SK-N-SH (cell line): ENCODE measurements at regions not wholly inside any gene's neighbourhood (a gene's known extent, or its start where the extent isn't known, plus 50 kb on each side); places are given as distances from the start of the nearest gene placed in this dataset.

Experiments
- CTCF ChIA-PET: fragments of 300-600, 350-600 bp; formaldehyde crosslinking; extraction: SDS; loops from one replicate; lab custom pipeline; 2021; lab: Yijun Ruan, JAX
- POLR2A ChIA-PET: fragments of 350-600 bp; sonication (Branson Sonifier 250); formaldehyde crosslinking; extraction: SDS; loops from one replicate; lab custom pipeline; 2020; ENCODE audit warnings: antibody characterized with exemption, inconsistent platforms; lab: Yijun Ruan, JAX
- DNase-seq: peaks from one replicate; pipeline ENCODE4 v3.0.0; 2012
- H2AFZ ChIP-seq: fragments of 200-600 bp; sonication (generic); 2 replicates; pipeline ENCODE4 v1.8.1; 2016; ENCODE audit warnings: antibody characterized with exemption, mild to moderate bottlenecking, low read depth
- H3F3A ChIP-seq: fragments of 200-600 bp; sonication (generic); replicated peaks from 2 replicates; pipeline ENCODE3; 2016; ENCODE audit warnings: antibody characterized with exemption, mild to moderate bottlenecking; ENCODE audit not compliant: insufficient read depth
- H3K27ac ChIP-seq, 2 experiments: fragments of 200-500 bp in 1 of 2; fragments of 200-600 bp in 1 of 2; sonication (Bioruptor generic) in 1 of 2; sonication (generic), shearing (Covaris generic) in 1 of 2; 2 replicates each; pipeline versions ENCODE4 v1.5.1 to v1.6.1; 2014 to 2016; ENCODE audit warnings: low read depth in 2 of 2, inconsistent platforms in 1 of 2, low read length in 1 of 2, mild to moderate bottlenecking in 1 of 2, mixed read lengths in 1 of 2
- H3K27me3 ChIP-seq: fragments of 200-600 bp; sonication (generic), shearing (Covaris generic); 2 replicates; pipeline ENCODE4 v1.6.1; 2016; ENCODE audit warnings: mixed run types; ENCODE audit not compliant: insufficient read depth
- H3K36me3 ChIP-seq, 2 experiments: fragments of 200-500 bp in 1 of 2; fragments of 200-600 bp in 1 of 2; sonication (Bioruptor generic) in 1 of 2; sonication (generic) in 1 of 2; replicated peaks in 1 of 2; 2 replicates each; pipeline versions ENCODE3 to v1.5.1; 2014 to 2016; ENCODE audit warnings: low read length in 1 of 2, mild to moderate bottlenecking in 1 of 2; ENCODE audit not compliant: insufficient read depth in 2 of 2, control insufficient read depth in 1 of 2
- H3K4me1 ChIP-seq, 2 experiments: fragments of 200-500 bp in 1 of 2; fragments of 200-600 bp in 1 of 2; sonication (Bioruptor generic) in 1 of 2; sonication (generic), shearing (Covaris generic) in 1 of 2; 2 replicates each; pipeline versions ENCODE4 v1.5.1 to v1.6.1; 2014 to 2016; ENCODE audit warnings: low read depth in 1 of 2, low read length in 1 of 2, mixed run types in 1 of 2; ENCODE audit not compliant: insufficient read depth in 2 of 2, control insufficient read depth in 1 of 2
- H3K4me2 ChIP-seq: fragments of 200-600 bp; sonication (generic), shearing (Covaris generic); 2 replicates; pipeline ENCODE4 v1.6.1; 2017; ENCODE audit warnings: mixed run types
- H3K4me3 ChIP-seq, 2 experiments: fragments of 200-500 bp in 1 of 2; fragments of 200-600 bp in 1 of 2; sonication (Bioruptor generic) in 1 of 2; sonication (generic), shearing (Covaris generic) in 1 of 2; 2 replicates each; pipeline versions ENCODE4 v1.5.1 to v1.8.1; 2014 to 2016; ENCODE audit warnings: low read depth in 2 of 2, inconsistent platforms in 1 of 2, low read length in 1 of 2, mild to moderate bottlenecking in 1 of 2, mixed read lengths in 1 of 2, moderate library complexity in 1 of 2
- H3K79me2 ChIP-seq: fragments of 200-600 bp; sonication (generic); 2 replicates; pipeline ENCODE4 v1.8.1; 2017; ENCODE audit warnings: mild to moderate bottlenecking; ENCODE audit not compliant: insufficient read depth
- H3K9ac ChIP-seq: fragments of 200-600 bp; sonication (generic); 2 replicates; pipeline ENCODE4 v1.6.1; 2017; ENCODE audit warnings: mixed run types
- H3K9me2 ChIP-seq: fragments of 200-600 bp; sonication (generic); 2 replicates; pipeline ENCODE4 v1.6.1; 2017; ENCODE audit warnings: mixed run types
- H3K9me3 ChIP-seq: fragments of 200-600 bp; sonication (generic); 2 replicates; pipeline ENCODE4 v1.6.1; 2017; ENCODE audit warnings: mixed run types, mild to moderate bottlenecking, moderate library complexity
- H4K20me1 ChIP-seq: fragments of 200-600 bp; sonication (generic); 2 replicates; pipeline ENCODE4 v1.6.1; 2017; ENCODE audit warnings: mild to moderate bottlenecking, mixed run types; ENCODE audit not compliant: insufficient read depth
- ELF1 ChIP-seq: IDR thresholded peaks from 2 replicates; pipeline ENCODE4 v1.4.0; 2012
- EZH2phosphoT487 ChIP-seq: fragments of 200-600 bp; sonication (generic); IDR thresholded peaks from 2 replicates; pipeline ENCODE4 v1.6.1; 2017; ENCODE audit warnings: low read depth, mixed run types, mild to moderate bottlenecking, antibody characterized with exemption, moderate library complexity, borderline replicate concordance
- FOXJ3 ChIP-seq: sonication (generic); formaldehyde crosslinking; IDR thresholded peaks from 2 replicates; pipeline ENCODE4 v1.5.1; 2020; ENCODE audit warnings: mild to moderate bottlenecking, missing genetic modification reagents
- FOXM1 ChIP-seq: IDR thresholded peaks from 2 replicates; pipeline ENCODE4 v1.4.0; 2012; ENCODE audit warnings: low read depth, mild to moderate bottlenecking
- GABPA ChIP-seq: IDR thresholded peaks from 2 replicates; pipeline ENCODE4 v1.4.0; 2012; ENCODE audit warnings: low read depth, mild to moderate bottlenecking
- GATA2 ChIP-seq: sonication (generic); formaldehyde crosslinking; IDR thresholded peaks from 2 replicates; pipeline ENCODE4 v1.5.0; 2020; ENCODE audit warnings: mild to moderate bottlenecking, missing genetic modification reagents
- IRF3 ChIP-seq: fragments of 150-350 bp; IDR thresholded peaks from 2 replicates; pipeline ENCODE4 v1.6.1; 2016; ENCODE audit warnings: mild to moderate bottlenecking, low read depth, low read length
- MEF2A ChIP-seq: IDR thresholded peaks from 2 replicates; pipeline ENCODE4 v1.4.0; 2012; ENCODE audit warnings: low read depth, borderline replicate concordance
- MXI1 ChIP-seq: IDR thresholded peaks from 2 replicates; pipeline ENCODE4 v1.6.1; 2012; ENCODE audit warnings: mild to moderate bottlenecking, low read depth, low read length, improper control_type of control experiment
- NFIC ChIP-seq: IDR thresholded peaks from 2 replicates; pipeline ENCODE4 v1.4.0; 2012; ENCODE audit warnings: borderline replicate concordance
- NRF1 ChIP-seq: IDR thresholded peaks from 2 replicates; pipeline ENCODE4 v1.6.1; 2012; ENCODE audit warnings: low read depth, mild to moderate bottlenecking, low read length
- RAD21 ChIP-seq: IDR thresholded peaks from 2 replicates; pipeline ENCODE4 v1.6.1; 2012; ENCODE audit warnings: mild to moderate bottlenecking, low read length
- RFX5 ChIP-seq: IDR thresholded peaks from 2 replicates; pipeline ENCODE4 v1.6.1; 2012; ENCODE audit warnings: mild to moderate bottlenecking, improper control_type of control experiment, low read length
- RXRA ChIP-seq: IDR thresholded peaks from 2 replicates; pipeline ENCODE4 v1.4.0; 2012; ENCODE audit warnings: low read depth, mild to moderate bottlenecking, borderline replicate concordance
- SIN3A ChIP-seq: IDR thresholded peaks from 2 replicates; pipeline ENCODE4 v1.6.1; 2012; ENCODE audit warnings: low read depth, mild to moderate bottlenecking, low read length, moderate library complexity, borderline replicate concordance
- TAF1 ChIP-seq: IDR thresholded peaks from 2 replicates; pipeline ENCODE4 v1.6.1; 2012; ENCODE audit warnings: low read depth, mild to moderate bottlenecking, low read length, moderate library complexity, borderline replicate concordance
- TEAD4 ChIP-seq: IDR thresholded peaks from 2 replicates; pipeline ENCODE4 v1.4.0; 2012; ENCODE audit warnings: mild to moderate bottlenecking, borderline replicate concordance; ENCODE audit not compliant: insufficient read depth
- USF1 ChIP-seq: IDR thresholded peaks from 2 replicates; pipeline ENCODE4 v1.4.0; 2012; ENCODE audit warnings: low read depth, borderline replicate concordance
- USF2 ChIP-seq: fragments of 150-350 bp; IDR thresholded peaks from 2 replicates; pipeline ENCODE4 v1.6.1; 2017; ENCODE audit warnings: antibody characterized with exemption, low read length, low read depth, borderline replicate concordance
- YY1 ChIP-seq: IDR thresholded peaks from 2 replicates; pipeline ENCODE4 v1.4.0; 2012; ENCODE audit warnings: low read depth, mild to moderate bottlenecking
- WGBS: methylation state at CpG from one replicate; pipeline ENCODE4 v1.1.6; 2017; ENCODE audit warnings: low lambda C conversion rate; 5-methylcytosine and 5-hydroxymethylcytosine counted together

GRCh38 chr5:118533923-118534322 is 454.4 kb downstream of the DTWD2 start:
- Histone ChIP-seq H4K20me1 (no peaks in the 10 kb centered on the region), H3K9ac (no peak overlapping the region), H3K4me1 (peaks cover 0 to 4% of the 10 kb centered on the region in 2 experiments; a peak in 2 of 4 replicates), H3K4me3 (no peak overlapping the region), H3K27ac (no peak overlapping the region), H3K79me2 (no peaks in the 10 kb centered on the region), H3K36me3 (no peaks in the 10 kb centered on the region), H3K27me3 (no peaks in the 10 kb centered on the region), H3K9me2 (no peaks in the 10 kb centered on the region), H3K9me3 (no peaks in the 10 kb centered on the region), H2AFZ (no peak overlapping the region), H3F3A (no peaks in the 10 kb centered on the region), H3K4me2 (no peak overlapping the region)
- DNase-seq, result no peak
- ChIA-PET CTCF (interaction anchor here (1.0 kb wide), 1 partner anchor 13 kb away, joined by 4 read pairs; no protein-coding TSS in a partner anchor), POLR2A (no interaction called here)
- no peak for TF ChIP-seq FOXM1
- no peak for TF ChIP-seq RXRA
- no peak for TF ChIP-seq MXI1
- no peak for TF ChIP-seq RAD21
- no peak for TF ChIP-seq NRF1
- TF ChIP-seq EZH2phosphoT487, result no peak
- TF ChIP-seq RFX5, result no peak
- TF ChIP-seq USF2, result no peak
- WGBS, result 49% methylated on average over 2 of the region's 2 CpGs

- Histone ChIP-seq H3K4me3 (no peak overlapping the region), H3K4me1 (peaks cover 0 to 4% of the 10 kb centered on the region in 2 experiments; a peak in 2 of 4 replicates), H3K27me3 (no peaks in the 10 kb centered on the region), H2AFZ (no peak overlapping the region), H3K9me2 (no peaks in the 10 kb centered on the region), H3K4me2 (no peak overlapping the region), H4K20me1 (no peaks in the 10 kb centered on the region), H3K36me3 (no peaks in the 10 kb centered on the region), H3K27ac (no peak overlapping the region), H3F3A (no peaks in the 10 kb centered on the region), H3K9me3 (no peaks in the 10 kb centered on the region), H3K79me2 (no peaks in the 10 kb centered on the region), H3K9ac (no peak overlapping the region)
- ChIA-PET CTCF (no interaction called here), POLR2A (no interaction called here)
- 46% methylated on average over 3 of the region's 3 CpGs for WGBS
- DNase-seq, result no peak
- no peak for TF ChIP-seq USF1
Measured at GRCh38 chr5:118533156-118533555, 455.2 kb downstream of the DTWD2 start.

- TF ChIP-seq GATA2 (no peak), USF2 (no peak), RFX5 (no peak), SIN3A (no peak), GABPA (no peak), MXI1 (no peak), NFIC (no peak), FOXJ3 (no peak), TAF1 (no peak), MEF2A (no peak), IRF3 (no peak), YY1 (no peak), TEAD4 (no peak), ELF1 (no peak)
- Histone ChIP-seq H3K36me3 (no peaks in the 10 kb centered on the region), H3F3A (no peaks in the 10 kb centered on the region), H3K9me3 (no peaks in the 10 kb centered on the region), H3K4me1 (peaks cover 0 to 4% of the 10 kb centered on the region in 2 experiments; a peak in 2 of 4 replicates), H3K27ac (no peak overlapping the region), H3K4me2 (no peak overlapping the region), H4K20me1 (no peaks in the 10 kb centered on the region), H3K4me3 (no peak overlapping the region), H3K9ac (no peak overlapping the region), H2AFZ (no peak overlapping the region), H3K79me2 (no peaks in the 10 kb centered on the region), H3K27me3 (no peaks in the 10 kb centered on the region), H3K9me2 (no peaks in the 10 kb centered on the region)
- ChIA-PET CTCF (interaction anchor here (0.6 kb wide), 1 partner anchor 670 kb away, joined by 3 read pairs; no protein-coding TSS in a partner anchor), POLR2A (no interaction called here)
- no peak for DNase-seq
- WGBS, result 13% methylated on average over 1 of the region's 1 CpG
Measured at GRCh38 chr5:118531276-118531675, 457.1 kb downstream of the DTWD2 start.
